ENCODE measurements at regions not wholly inside any gene's neighbourhood (a gene's known extent, or its start where the extent isn't known, plus 50 kb on each side); places are given as distances from the start of the nearest gene placed in this dataset.

- BruUV-seq (replicated peaks), result no TSS peak
- POLR2A ChIA-PET, result no interaction called here
Measured at GRCh38 chr12:65593239-65593701, 231.0 kb upstream of the HMGA2 start.

GRCh38 chr12:65594409-65594808 lies 229.9 kb upstream of the HMGA2 start:
- intact Hi-C loops (cut with micrococcal nuclease), result no loop called here
- H3K4me3 ChIP-seq (replicated peaks in 1 of 2; ENCODE audit: low read depth in 1 of 2, low read length in 2 of 2), result no peak overlapping the region
- H3K27ac ChIP-seq (ENCODE audit: low read depth, low read length), result no peak overlapping the region
- no peak overlapping the region for H3K4me2 ChIP-seq (ENCODE audit: low read length)
- H3K9me3 ChIP-seq (ENCODE audit: control insufficient read depth in 1 of 2, insufficient read depth in 1 of 2, low read depth in 1 of 2, low read length in 2 of 2), result no peaks in the 10 kb centered on the region
- H3K36me3 ChIP-seq (ENCODE audit: control insufficient read depth in 1 of 2, insufficient read depth in 2 of 2, low read length in 2 of 2), result no peaks in the 10 kb centered on the region
- RAD21 ChIA-PET (ENCODE audit: low non-redundant PET in 1 of 2, low total read pairs in 2 of 2, uncharacterized antibody in 2 of 2, unreplicated experiment in 2 of 2), result no interaction called here
- POLR2A ChIA-PET, result interaction anchor here (1.1 kb wide), 1 partner anchor 58 kb away, joined by 3 read pairs; no protein-coding TSS in a partner anchor
- H4K20me1 ChIP-seq (ENCODE audit: insufficient read depth), result no peaks in the 10 kb centered on the region
- CTCF ChIA-PET, result interaction anchor here (1.4 to 1.8 kb wide), 2 partner anchors 8 to 38 kb away, joined by 4 to 9 read pairs; no protein-coding TSS in a partner anchor
- no peaks in the 10 kb centered on the region for H3K27me3 ChIP-seq (ENCODE audit: insufficient read depth, low read length)
- ATAC-seq (no peak), DNase-seq (ENCODE audit: low read depth, low spot score) (no peak)
- no TSS peak for BruUV-seq (replicated peaks)
- no peaks in the 10 kb centered on the region for H3K79me2 ChIP-seq (ENCODE audit: insufficient read depth, low read length)
- no peaks in the 10 kb centered on the region for H3K9me2 ChIP-seq (ENCODE audit: insufficient read depth)
- peaks cover 26 to 47% of the 10 kb centered on the region in 2 experiments for H3K4me1 ChIP-seq (ENCODE audit: control insufficient read depth in 1 of 2, insufficient read depth in 2 of 2, low read length in 2 of 2)
- peak overlapping the region; percentile 49 for H2AFZ ChIP-seq (ENCODE audit: low read depth, low read length, poor library complexity, severe bottlenecking)
- H3K9ac ChIP-seq (ENCODE audit: low read length), result no peak overlapping the region
- no peak for TF ChIP-seq POLR2AphosphoS5 (IDR thresholded peaks at IDR 0.05; ENCODE audit: low read depth, low read length)
- TF ChIP-seq CEBPB (IDR thresholded peaks at IDR 0.05; ENCODE audit: low read depth), result no peak
- no peak for TF ChIP-seq SIN3A (IDR thresholded peaks at IDR 0.05; ENCODE audit: low read depth)
- no peak for TF ChIP-seq POLR2A (IDR thresholded peaks at IDR 0.05; ENCODE audit: borderline replicate concordance, extremely low read depth, insufficient read depth, insufficient read length)
- no peak for TF ChIP-seq EGR1 (IDR thresholded peaks at IDR 0.05; ENCODE audit: low read depth)
- no peak for TF ChIP-seq FOSL1 (IDR thresholded peaks at IDR 0.05; ENCODE audit: low read depth)
- TF ChIP-seq MAX (IDR thresholded peaks at IDR 0.05), result no peak
- TF ChIP-seq REST (IDR thresholded peaks at IDR 0.05; ENCODE audit: low read depth), result no peak
- TF ChIP-seq ZFX (IDR thresholded peaks at IDR 0.05), result no peak
- no peak for TF ChIP-seq SRF (IDR thresholded peaks at IDR 0.05; ENCODE audit: low read depth)
- no peak for TF ChIP-seq CTCF (IDR thresholded peaks at IDR 0.05 in 2 of 3, conservative IDR thresholded peaks at IDR 0.05 in 1 of 3; ENCODE audit: borderline replicate concordance in 1 of 3, insufficient read depth in 1 of 3, low read depth in 2 of 3, low read length in 2 of 3)
- TF ChIP-seq ELF1 (IDR thresholded peaks at IDR 0.05; ENCODE audit: borderline replicate concordance, low read depth), result no peak
- TF ChIP-seq EZH2 (IDR thresholded peaks at IDR 0.05), result no peak

More at GRCh38 chr12:65593239-65593701, 231.0 kb upstream of the HMGA2 start:
- no peak overlapping the region for H3K27ac ChIP-seq (ENCODE audit: low read depth, low read length)
- TF ChIP-seq SRF (IDR thresholded peaks at IDR 0.05; ENCODE audit: low read depth), result no peak
- TF ChIP-seq EZH2phosphoT487 (IDR thresholded peaks at IDR 0.05; ENCODE audit: borderline replicate concordance), result no peak
- no peak for TF ChIP-seq CBX3 (IDR thresholded peaks at IDR 0.05; ENCODE audit: low read depth)
- no peak for TF ChIP-seq ZNF274 (IDR thresholded peaks at IDR 0.05; ENCODE audit: low read depth, low read length)
- TF ChIP-seq EGR1 (IDR thresholded peaks at IDR 0.05; ENCODE audit: low read depth), result no peak
- no peak for TF ChIP-seq FOSL1 (IDR thresholded peaks at IDR 0.05; ENCODE audit: low read depth)
- TF ChIP-seq RAD21 (IDR thresholded peaks at IDR 0.05; ENCODE audit: low read depth), result no peak
- no peak for TF ChIP-seq POLR2A (IDR thresholded peaks at IDR 0.05; ENCODE audit: borderline replicate concordance, extremely low read depth, insufficient read depth, insufficient read length)
- TF ChIP-seq TCF7L2 (IDR thresholded peaks at IDR 0.05; ENCODE audit: borderline replicate concordance, extremely low read depth, insufficient read depth, insufficient read length), result no peak
- TF ChIP-seq JUND (IDR thresholded peaks at IDR 0.05), result no peak
- H3K4me3 ChIP-seq (replicated peaks in 1 of 2; ENCODE audit: low read depth in 1 of 2, low read length in 2 of 2), result no peak overlapping the region
- intact Hi-C loops (cut with micrococcal nuclease), result no loop called here
- DNase-seq (ENCODE audit: low read depth, low spot score) (no peak), ATAC-seq (no peak)
- no peak overlapping the region for H2AFZ ChIP-seq (ENCODE audit: low read depth, low read length, poor library complexity, severe bottlenecking)
- ChIA-PET RAD21 (ENCODE audit: low non-redundant PET in 1 of 2, low total read pairs in 2 of 2, uncharacterized antibody in 2 of 2, unreplicated experiment in 2 of 2) (no interaction called here), CTCF (interaction anchor here (1.8 kb wide), 1 partner anchor 9 kb away, joined by 9 read pairs; no protein-coding TSS in a partner anchor)
- H3K4me2 ChIP-seq (ENCODE audit: low read length), result no peak overlapping the region
- no peaks in the 10 kb centered on the region for H3K27me3 ChIP-seq (ENCODE audit: insufficient read depth, low read length)
- H3K9me2 ChIP-seq (ENCODE audit: insufficient read depth), result no peaks in the 10 kb centered on the region
- no peaks in the 10 kb centered on the region for H3K79me2 ChIP-seq (ENCODE audit: insufficient read depth, low read length)
- H3K36me3 ChIP-seq (ENCODE audit: control insufficient read depth in 1 of 2, insufficient read depth in 2 of 2, low read length in 2 of 2), result no peaks in the 10 kb centered on the region
- H3K9ac ChIP-seq (ENCODE audit: low read length), result no peak overlapping the region
- H3K9me3 ChIP-seq (ENCODE audit: control insufficient read depth in 1 of 2, insufficient read depth in 1 of 2, low read depth in 1 of 2, low read length in 2 of 2), result no peaks in the 10 kb centered on the region
- no peaks in the 10 kb centered on the region for H4K20me1 ChIP-seq (ENCODE audit: insufficient read depth)
- peaks cover 23 to 35% of the 10 kb centered on the region in 2 experiments for H3K4me1 ChIP-seq (ENCODE audit: control insufficient read depth in 1 of 2, insufficient read depth in 2 of 2, low read length in 2 of 2)

Measured in HCT116 (cell line).